ENCODE measurements at regions not wholly inside any gene's neighbourhood (a gene's known extent, or its start where the extent isn't known, plus 50 kb on each side); places are given as distances from the start of the nearest gene placed in this dataset.
"Not testable (repeated sequence)": the region's sequence is repeated elsewhere in the genome, so short reads cannot be mapped to it uniquely, and the experiment has no call there.

- Histone ChIP-seq H3K4me1 (ENCODE audit: low read length) (peaks cover 13% of the 10 kb centered on the region), H3K9ac (ENCODE audit: low read length) (no peak overlapping the region), H3K27me3 (ENCODE audit: low read depth, low read length) (no peaks in the 10 kb centered on the region; the same call in 1 of the 2 replicates), H3K36me3 (replicated peaks; ENCODE audit: low read depth, low read length) (no peaks in the 10 kb centered on the region), H3K4me3 (ENCODE audit: low read length) (no peak overlapping the region), H3K27ac (ENCODE audit: low read length) (no peak overlapping the region), H3K79me2 (ENCODE audit: low read length) (no peaks in the 10 kb centered on the region), H4K20me1 (ENCODE audit: insufficient read depth, low read length) (no peaks in the 10 kb centered on the region), H3K4me2 (ENCODE audit: low read length) (no peak overlapping the region), H3K9me3 (ENCODE audit: insufficient read depth, low read length) (no peaks in the 10 kb centered on the region), H2AFZ (ENCODE audit: low read depth, low read length) (no peak overlapping the region)
- no peak for TF ChIP-seq EZH2phosphoT487 (IDR thresholded peaks at IDR 0.05; ENCODE audit: low read depth)
- TF ChIP-seq CTCF (IDR thresholded peaks at IDR 0.05; ENCODE audit: low read depth, low read length) = no peak
Observed at GRCh38 chr9:38331141-38331540, 61.4 kb upstream of the ALDH1B1 start.

- Histone ChIP-seq H4K20me1 (ENCODE audit: insufficient read depth, low read length) (no peaks in the 10 kb centered on the region), H3K4me3 (ENCODE audit: low read length) (no peak overlapping the region), H3K36me3 (replicated peaks; ENCODE audit: low read depth, low read length) (no peaks in the 10 kb centered on the region), H3K79me2 (ENCODE audit: low read length) (no peaks in the 10 kb centered on the region), H2AFZ (ENCODE audit: low read depth, low read length) (no peak overlapping the region), H3K4me1 (ENCODE audit: low read length) (peaks cover 13% of the 10 kb centered on the region), H3K4me2 (ENCODE audit: low read length) (no peak overlapping the region), H3K27ac (ENCODE audit: low read length) (no peak overlapping the region), H3K9ac (ENCODE audit: low read length) (no peak overlapping the region), H3K27me3 (ENCODE audit: low read depth, low read length) (no peaks in the 10 kb centered on the region; the same call in 1 of the 2 replicates), H3K9me3 (ENCODE audit: insufficient read depth, low read length) (no peaks in the 10 kb centered on the region)
- TF ChIP-seq EZH2phosphoT487 (IDR thresholded peaks at IDR 0.05; ENCODE audit: low read depth) = no peak
- TF ChIP-seq CTCF (IDR thresholded peaks at IDR 0.05; ENCODE audit: low read depth, low read length) = no peak
Observed at GRCh38 chr9:38329968-38330367, 62.5 kb upstream of the ALDH1B1 start.

GRCh38 chr9:38328765-38329164 is 63.7 kb upstream of the ALDH1B1 start:
- TF ChIP-seq CTCF (IDR thresholded peaks at IDR 0.05; ENCODE audit: low read depth, low read length) (no peak), EZH2phosphoT487 (IDR thresholded peaks at IDR 0.05; ENCODE audit: low read depth) (no peak)

GRCh38 chr9:38326122-38326521 is 66.4 kb upstream of the ALDH1B1 start:
- Histone ChIP-seq H2AFZ (ENCODE audit: low read depth, low read length) (no peak overlapping the region), H3K9ac (ENCODE audit: low read length) (no peak overlapping the region), H3K79me2 (ENCODE audit: low read length) (no peaks in the 10 kb centered on the region), H3K4me1 (ENCODE audit: low read length) (peaks cover 19% of the 10 kb centered on the region), H3K36me3 (replicated peaks; ENCODE audit: low read depth, low read length) (no peaks in the 10 kb centered on the region), H3K4me2 (ENCODE audit: low read length) (no peak overlapping the region), H3K27me3 (ENCODE audit: low read depth, low read length) (no peaks in the 10 kb centered on the region), H4K20me1 (ENCODE audit: insufficient read depth, low read length) (no peaks in the 10 kb centered on the region), H3K9me3 (ENCODE audit: insufficient read depth, low read length) (no peaks in the 10 kb centered on the region), H3K4me3 (ENCODE audit: low read length) (no peak overlapping the region), H3K27ac (ENCODE audit: low read length) (no peak overlapping the region)
- TF ChIP-seq CTCF (IDR thresholded peaks at IDR 0.05; ENCODE audit: low read depth, low read length) (no peak), EZH2phosphoT487 (IDR thresholded peaks at IDR 0.05; ENCODE audit: low read depth) (no peak)

More at GRCh38 chr9:38328765-38329164, 63.7 kb upstream of the ALDH1B1 start:
- H3K27me3 ChIP-seq (ENCODE audit: low read depth, low read length) = no peaks in the 10 kb centered on the region; the same call in 1 of the 2 replicates
- no peaks in the 10 kb centered on the region for H3K36me3 ChIP-seq (replicated peaks; ENCODE audit: low read depth, low read length)
- H3K4me2 ChIP-seq (ENCODE audit: low read length) = peak overlapping the region; percentile 29; the same call in 1 of the 2 replicates
- no peak overlapping the region for H3K27ac ChIP-seq (ENCODE audit: low read length)
- no peaks in the 10 kb centered on the region for H3K79me2 ChIP-seq (ENCODE audit: low read length)
- no peaks in the 10 kb centered on the region for H4K20me1 ChIP-seq (ENCODE audit: insufficient read depth, low read length)
- no peak overlapping the region for H3K9ac ChIP-seq (ENCODE audit: low read length)
- peaks cover 13% of the 10 kb centered on the region for H3K4me1 ChIP-seq (ENCODE audit: low read length)
- no peak overlapping the region for H2AFZ ChIP-seq (ENCODE audit: low read depth, low read length)
- H3K9me3 ChIP-seq (ENCODE audit: insufficient read depth, low read length) = no peaks in the 10 kb centered on the region
- H3K4me3 ChIP-seq (ENCODE audit: low read length) = no peak overlapping the region

- not testable (repeated sequence) for H3K4me2 ChIP-seq (ENCODE audit: low read length); H3K9ac ChIP-seq (ENCODE audit: low read length); H3K27me3 ChIP-seq (ENCODE audit: low read depth, low read length); H3K36me3 ChIP-seq (replicated peaks; ENCODE audit: low read depth, low read length); H2AFZ ChIP-seq (ENCODE audit: low read depth, low read length); H4K20me1 ChIP-seq (ENCODE audit: insufficient read depth, low read length); H3K79me2 ChIP-seq (ENCODE audit: low read length); H3K9me3 ChIP-seq (ENCODE audit: insufficient read depth, low read length); H3K4me3 ChIP-seq (ENCODE audit: low read length); H3K27ac ChIP-seq (ENCODE audit: low read length)
- H3K4me1 ChIP-seq (ENCODE audit: low read length) = peaks cover 31% of the 10 kb centered on the region
Observed at GRCh38 chr9:38324213-38324612, 68.3 kb upstream of the ALDH1B1 start.

All from OCI-LY3 (cell line).